MG63 (cell line): ENCODE measurements at regions not wholly inside any gene's neighbourhood (a gene's known extent, or its start where the extent isn't known, plus 50 kb on each side); places are given as distances from the start of the nearest gene placed in this dataset.
"Not testable (repeated sequence)": the region's sequence is repeated elsewhere in the genome, so short reads cannot be mapped to it uniquely, and the experiment has no call there.

Experiments used
- DNase-seq: peaks from one replicate; pipeline ENCODE4 v3.0.0-alpha.2; 2020
- H3K27me3 ChIP-seq: fragments of 250-450 bp; sonication (Bioruptor Pico); 2 replicates; pipeline ENCODE4 v1.5.1; 2020; ENCODE audit warnings: mild to moderate bottlenecking, moderate library complexity
- H3K36me3 ChIP-seq: fragments of 250-450 bp; sonication (Bioruptor Pico); 2 replicates; pipeline ENCODE4 v1.5.1; 2020; ENCODE audit warnings: mild to moderate bottlenecking, moderate library complexity
- H3K4me3 ChIP-seq: fragments of 250-450 bp; sonication (Bioruptor Pico); 2 replicates; pipeline ENCODE4 v1.5.1; 2020; ENCODE audit warnings: mild to moderate bottlenecking, moderate library complexity
- H3K9me3 ChIP-seq: fragments of 250-450 bp; sonication (Bioruptor Pico); 2 replicates; pipeline ENCODE4 v1.5.1; 2020; ENCODE audit warnings: mild to moderate bottlenecking, moderate library complexity

DNA sequence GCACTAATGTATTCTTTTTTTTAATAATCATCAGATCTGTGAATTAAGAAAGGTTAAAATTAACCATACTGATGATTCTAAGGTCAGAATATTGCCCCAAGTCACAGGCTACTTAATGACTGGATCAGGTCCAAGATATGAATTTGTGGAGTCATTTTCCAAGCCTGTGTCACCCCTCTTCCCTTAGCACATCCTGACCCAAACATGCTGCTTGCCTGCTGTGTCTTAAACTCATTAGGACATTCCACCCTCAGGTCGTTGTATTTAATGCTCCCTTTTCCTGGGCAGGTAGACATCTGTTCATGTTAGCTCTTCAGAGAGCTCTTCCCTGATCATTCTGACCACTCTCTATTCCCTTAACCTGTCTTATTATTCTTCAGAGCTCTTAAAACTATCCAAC, 463.5 kb upstream of the PDE3A start:
- no peaks in the 10 kb centered on the region for H3K36me3 ChIP-seq
- H3K9me3 ChIP-seq: no peaks in the 10 kb centered on the region
- H3K27me3 ChIP-seq: no peaks in the 10 kb centered on the region
- no peak overlapping the region for H3K4me3 ChIP-seq
- DNase-seq: no peak

DNA sequence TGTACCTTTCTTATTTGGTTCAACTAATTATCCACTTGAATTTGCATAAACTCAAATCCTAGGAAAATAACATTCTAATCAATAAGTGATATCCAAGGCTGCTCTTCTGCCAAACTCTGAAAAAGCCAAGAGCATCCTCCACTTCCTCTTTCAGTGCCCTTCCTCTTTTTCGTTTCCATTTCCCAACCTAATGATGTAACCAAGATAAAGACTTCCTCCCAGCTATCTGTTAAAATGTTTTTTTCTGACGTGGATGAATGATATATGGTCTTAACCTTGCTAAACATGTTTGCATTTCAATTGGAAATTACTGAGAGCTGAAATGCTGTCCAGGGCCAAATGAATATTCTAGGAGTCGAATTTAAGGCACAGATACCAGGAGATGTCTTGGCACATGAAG, 459.5 kb upstream of the PDE3A start:
- Histone ChIP-seq H3K27me3 (no peaks in the 10 kb centered on the region), H3K4me3 (no peak overlapping the region), H3K9me3 (no peaks in the 10 kb centered on the region), H3K36me3 (no peaks in the 10 kb centered on the region)
- no peak for DNase-seq

DNA sequence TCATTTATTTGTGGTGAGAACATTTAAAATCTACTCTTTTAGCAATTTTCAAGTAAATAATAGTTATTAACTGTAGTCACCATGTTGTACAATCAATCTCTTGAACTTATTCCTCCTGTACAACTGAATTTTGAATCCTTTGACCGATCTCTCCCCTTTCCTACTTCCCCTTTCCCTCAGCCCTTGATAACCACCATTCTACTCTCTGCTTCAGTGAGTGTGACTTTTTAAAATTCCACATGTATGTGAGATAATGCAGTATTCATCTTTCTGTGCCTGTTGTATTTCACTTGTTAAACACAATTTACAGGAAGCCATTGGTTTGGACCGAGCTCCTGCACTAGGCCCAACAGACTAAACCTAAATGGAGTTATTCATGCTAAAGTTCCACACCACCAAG, 458.9 kb upstream of the PDE3A start:
- no peaks in the 10 kb centered on the region for H3K36me3 ChIP-seq
- no peaks in the 10 kb centered on the region for H3K27me3 ChIP-seq
- DNase-seq: no peak
- no peaks in the 10 kb centered on the region for H3K9me3 ChIP-seq
- H3K4me3 ChIP-seq: no peak overlapping the region

DNA sequence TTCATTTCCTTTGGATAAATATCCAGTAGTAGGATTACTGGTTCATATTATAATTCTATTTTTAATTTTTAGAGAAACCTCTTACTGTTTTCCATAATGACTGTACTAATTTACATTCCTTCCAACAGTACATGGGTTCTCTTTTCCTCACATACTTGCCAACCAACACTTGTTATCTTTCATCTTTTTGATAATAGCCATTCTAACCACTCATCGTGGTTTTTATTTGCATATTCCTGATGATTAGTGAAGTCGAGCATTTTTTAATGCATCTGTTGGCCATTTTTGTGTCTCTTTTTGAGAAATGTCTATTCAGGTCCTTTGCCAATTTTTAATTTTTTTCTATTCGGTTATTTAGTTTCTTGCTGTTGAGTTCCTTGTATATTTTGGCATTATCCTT, 457.7 kb upstream of the PDE3A start:
- no peak for DNase-seq
- Histone ChIP-seq H3K9me3 (no peaks in the 10 kb centered on the region), H3K27me3 (no peaks in the 10 kb centered on the region), H3K36me3 (no peaks in the 10 kb centered on the region), H3K4me3 (no peak overlapping the region)

DNA sequence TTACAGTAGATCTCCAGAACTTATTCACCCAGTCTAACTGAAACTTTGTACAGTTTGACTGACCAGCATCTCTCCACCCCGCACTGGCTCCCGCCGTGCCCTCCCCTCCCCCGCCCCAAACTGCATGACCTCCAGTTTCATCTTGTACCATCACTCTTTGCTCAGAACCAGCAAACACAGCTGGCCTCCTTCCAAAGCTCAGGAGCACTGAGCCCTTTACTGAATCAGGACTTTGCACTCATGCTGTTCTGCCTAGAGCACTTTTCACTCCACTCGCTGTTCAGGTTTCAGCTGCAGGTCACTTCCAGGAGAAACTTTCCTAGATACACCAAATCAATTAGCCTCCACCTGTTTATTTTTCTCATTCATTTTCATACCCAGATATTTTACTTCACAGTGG, 455.3 kb upstream of the PDE3A start:
- Histone ChIP-seq H3K4me3 (no peak overlapping the region), H3K27me3 (no peaks in the 10 kb centered on the region), H3K36me3 (no peaks in the 10 kb centered on the region), H3K9me3 (no peaks in the 10 kb centered on the region)
- DNase-seq: no peak

DNA sequence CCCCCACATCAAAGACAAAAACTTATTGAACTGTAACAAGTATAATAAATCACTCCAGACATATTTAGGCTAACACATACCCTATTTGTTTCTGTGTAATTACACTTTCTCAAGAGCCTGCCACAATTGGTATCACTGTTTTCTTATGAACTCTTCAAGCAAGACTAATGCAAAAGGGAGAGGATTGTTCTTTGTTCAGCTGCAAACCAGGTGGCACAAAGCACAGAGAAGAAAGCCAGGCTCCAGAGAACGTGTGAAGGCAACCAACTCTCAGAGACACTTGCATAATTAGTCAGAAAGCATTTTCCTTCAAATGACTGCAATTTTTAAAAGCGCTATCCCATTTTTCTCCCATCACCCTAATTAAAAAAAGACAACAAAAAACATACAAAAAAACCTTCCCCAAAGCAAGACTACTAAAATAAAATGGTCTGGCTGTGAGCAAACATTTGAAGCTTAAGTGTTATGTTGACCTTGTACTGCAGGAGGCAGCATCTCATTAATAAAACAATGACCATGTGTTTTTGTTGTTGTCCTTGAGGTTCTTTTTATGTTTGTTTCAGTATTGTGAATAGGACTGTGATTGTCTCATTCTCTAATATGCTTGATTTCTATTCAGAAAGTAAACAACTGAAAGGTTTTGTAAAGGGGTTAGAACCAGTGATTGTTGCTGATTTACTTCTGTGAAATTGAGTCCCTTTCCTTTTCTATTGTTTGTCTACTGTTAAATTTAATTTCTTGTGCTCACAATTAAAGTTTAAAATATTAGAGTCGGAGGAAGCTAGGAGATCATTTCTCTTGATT, 452.7 kb upstream of the PDE3A start:
- DNase-seq: no peak

DNA sequence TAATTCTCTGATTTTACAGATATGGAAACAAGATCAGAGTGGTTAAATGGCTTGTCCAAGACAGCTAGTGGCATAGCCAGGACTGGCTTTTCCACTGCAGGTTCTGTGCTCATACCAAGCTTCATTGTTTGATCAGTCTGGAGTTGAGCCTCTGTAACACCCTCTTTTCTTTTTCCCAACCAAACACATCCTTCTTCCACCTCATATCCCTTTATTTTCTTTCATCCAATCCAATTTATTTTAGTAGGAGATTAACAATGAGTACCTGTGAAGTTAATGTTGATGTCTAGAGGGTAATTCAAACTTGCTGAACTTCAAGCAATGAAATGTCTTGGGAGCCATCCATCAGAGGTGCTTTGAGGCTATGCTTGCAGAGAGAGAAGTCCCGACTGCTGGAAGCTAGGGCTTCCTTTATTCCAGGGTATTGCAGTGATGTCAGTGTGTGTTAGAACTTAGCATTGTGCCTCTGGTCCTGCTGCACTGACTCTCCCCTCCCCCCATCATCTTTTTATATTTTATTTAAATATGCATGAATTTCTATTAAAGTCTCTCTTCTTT, 452.1 kb upstream of the PDE3A start:
- no peak for DNase-seq
- Histone ChIP-seq H3K36me3 (no peaks in the 10 kb centered on the region), H3K4me3 (no peak overlapping the region), H3K27me3 (no peaks in the 10 kb centered on the region), H3K9me3 (no peaks in the 10 kb centered on the region)

More for the DNA sequence above, 452.7 kb upstream of the PDE3A start:
- Histone ChIP-seq H3K4me3 (no peak overlapping the region), H3K9me3 (no peaks in the 10 kb centered on the region), H3K27me3 (no peaks in the 10 kb centered on the region), H3K36me3 (no peaks in the 10 kb centered on the region)

DNA sequence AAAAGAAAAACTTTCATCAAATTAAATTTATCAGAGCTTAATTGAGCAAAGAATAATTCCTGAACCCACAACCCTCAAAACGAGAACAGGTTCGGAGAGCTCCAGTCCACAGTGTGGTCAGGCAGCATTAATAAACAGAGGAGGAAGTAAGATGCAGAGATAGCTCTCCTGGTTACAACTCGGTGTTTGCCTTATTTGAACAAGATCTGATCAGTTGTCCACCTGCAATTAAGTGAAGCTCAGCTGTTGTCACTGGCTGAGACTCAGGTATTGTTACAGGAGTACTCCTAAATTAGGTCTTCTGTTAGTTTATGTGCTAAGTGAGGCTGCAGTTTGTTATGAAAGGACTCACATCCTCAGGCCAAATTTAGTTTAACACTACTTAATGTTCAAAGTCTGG, 451.4 kb upstream of the PDE3A start:
- DNase-seq: no peak
- H3K4me3 ChIP-seq: no peak overlapping the region
- no peaks in the 10 kb centered on the region for H3K27me3 ChIP-seq
- H3K36me3 ChIP-seq: no peaks in the 10 kb centered on the region
- no peaks in the 10 kb centered on the region for H3K9me3 ChIP-seq

DNA sequence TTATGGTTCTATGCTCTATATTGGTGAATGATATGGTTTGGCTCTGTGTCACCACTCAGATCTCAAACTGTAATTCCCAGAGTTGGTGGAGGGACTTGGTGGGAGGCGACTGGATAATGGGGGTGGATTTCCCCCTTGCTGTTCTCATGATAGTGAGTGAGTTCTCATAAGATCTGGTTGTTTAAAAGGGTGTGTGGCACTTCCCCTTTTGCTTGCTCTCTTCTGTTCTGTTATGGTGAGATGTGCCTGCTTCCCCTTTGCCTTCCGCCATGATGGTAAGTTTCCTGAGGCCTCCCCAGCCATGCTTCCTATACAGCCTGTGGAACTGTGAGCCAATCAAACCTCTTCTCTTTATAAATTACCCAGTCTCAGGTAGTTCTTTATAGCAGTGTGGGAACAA, 446.6 kb upstream of the PDE3A start:
- H3K4me3 ChIP-seq: not testable (repeated sequence)

DNA sequence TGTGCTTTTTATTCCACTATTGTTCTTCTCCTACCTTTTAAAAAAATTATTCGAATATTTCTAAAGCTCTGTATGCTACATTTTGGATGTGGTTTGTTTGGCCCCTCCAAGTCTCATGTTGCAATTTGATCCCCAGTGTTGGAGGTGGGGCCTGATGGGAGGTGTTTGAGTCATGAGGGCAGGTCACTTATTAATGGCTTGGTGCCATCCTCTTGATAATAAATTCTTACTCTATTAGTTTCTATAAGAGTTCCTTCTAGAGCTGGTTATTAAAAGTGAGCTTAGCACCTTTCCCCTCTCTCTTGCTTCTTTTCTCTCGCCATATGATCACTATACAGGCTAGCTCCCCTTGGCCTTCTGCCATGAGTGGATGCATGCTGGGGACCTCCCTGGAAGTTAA, 445.6 kb upstream of the PDE3A start:
- Histone ChIP-seq H3K27me3 (no peaks in the 10 kb centered on the region), H3K4me3 (no peak overlapping the region), H3K36me3 (no peaks in the 10 kb centered on the region), H3K9me3 (no peaks in the 10 kb centered on the region)
- no peak for DNase-seq

More for the DNA sequence above, 446.6 kb upstream of the PDE3A start:
- not testable (repeated sequence) for H3K27me3 ChIP-seq, DNase-seq, H3K36me3 ChIP-seq, H3K9me3 ChIP-seq

DNA sequence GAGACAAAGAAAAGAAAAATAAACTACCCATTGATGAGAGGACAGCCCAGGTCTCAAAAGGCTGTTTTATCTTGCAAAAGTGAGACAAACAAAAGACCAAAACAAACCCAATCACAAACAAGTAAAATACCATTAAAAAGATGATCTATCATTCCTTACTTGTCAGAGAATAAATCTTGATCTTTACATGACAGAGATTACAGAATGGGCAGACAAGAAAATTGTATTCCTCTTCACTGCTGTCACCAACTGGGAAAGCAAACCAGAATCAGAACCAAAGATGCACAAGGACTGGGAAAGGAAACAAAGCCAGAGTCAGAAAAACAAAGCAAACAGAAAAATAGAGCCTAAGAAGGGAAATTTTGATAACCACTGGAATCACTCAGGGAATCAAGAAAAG, 444.0 kb upstream of the PDE3A start:
- no peaks in the 10 kb centered on the region for H3K9me3 ChIP-seq
- no peak for DNase-seq
- no peaks in the 10 kb centered on the region for H3K36me3 ChIP-seq
- H3K4me3 ChIP-seq: no peak overlapping the region
- H3K27me3 ChIP-seq: no peaks in the 10 kb centered on the region

DNA sequence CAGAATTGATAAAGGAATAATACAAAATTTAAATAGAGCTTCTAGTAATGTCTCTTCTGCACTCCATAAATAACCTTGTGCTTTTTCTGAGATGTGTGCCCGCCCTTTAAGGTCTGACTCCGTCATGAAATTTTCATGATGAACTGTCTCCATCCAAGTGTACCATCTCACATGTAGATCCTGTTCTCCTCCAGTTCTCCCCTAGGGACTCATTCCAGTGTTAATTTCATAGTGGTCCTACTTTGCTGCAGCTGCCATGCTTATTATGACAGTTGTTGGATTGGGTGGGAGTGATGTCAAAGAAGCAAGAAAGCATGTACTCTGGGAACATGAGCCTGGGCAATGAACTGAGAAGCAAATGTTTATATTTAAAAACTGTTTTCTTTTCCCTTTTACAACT, 442.5 kb upstream of the PDE3A start:
- DNase-seq: no peak
- Histone ChIP-seq H3K4me3 (no peak overlapping the region), H3K9me3 (no peaks in the 10 kb centered on the region), H3K36me3 (no peaks in the 10 kb centered on the region), H3K27me3 (no peaks in the 10 kb centered on the region)

DNA sequence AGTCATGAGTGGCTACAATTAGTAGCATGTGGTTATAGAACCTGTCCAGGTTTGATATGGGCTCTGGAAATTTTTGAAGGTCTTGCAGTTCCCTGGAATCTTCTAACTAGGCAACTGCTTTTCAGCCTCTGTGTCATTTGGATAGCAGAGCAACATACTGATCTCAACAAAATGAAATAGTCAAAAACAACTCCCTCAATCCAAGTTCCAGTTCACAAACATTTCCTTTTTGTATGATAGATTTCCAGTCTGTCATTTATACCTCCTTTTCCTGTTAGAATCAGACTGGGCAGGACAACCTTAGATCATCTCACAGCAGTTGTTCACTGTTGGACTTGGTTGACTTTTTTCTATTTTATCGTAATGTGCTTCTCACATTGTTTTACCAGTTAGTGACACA, 442.1 kb upstream of the PDE3A start:
- H3K9me3 ChIP-seq: no peaks in the 10 kb centered on the region
- H3K36me3 ChIP-seq: no peaks in the 10 kb centered on the region
- DNase-seq: no peak
- H3K4me3 ChIP-seq: no peak overlapping the region
- no peaks in the 10 kb centered on the region for H3K27me3 ChIP-seq

DNA sequence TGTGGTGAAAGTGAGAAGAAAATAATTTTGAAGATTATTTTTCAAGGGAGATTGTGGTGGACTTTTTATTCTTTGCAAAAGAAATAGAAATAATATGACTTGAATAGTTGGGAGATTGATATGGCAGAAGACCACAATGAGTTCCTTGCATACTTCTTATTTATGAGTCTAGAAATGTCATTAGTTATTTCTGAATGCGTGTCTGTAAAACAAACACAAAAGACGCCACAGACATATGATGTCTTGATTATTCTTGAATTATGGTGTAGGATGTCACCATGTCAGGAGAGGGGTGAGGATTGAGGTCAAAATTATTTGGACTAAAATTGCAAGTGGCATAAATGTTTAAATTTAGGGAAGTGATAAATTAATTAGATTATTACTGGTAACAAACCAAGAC, 440.7 kb upstream of the PDE3A start:
- no peak overlapping the region for H3K4me3 ChIP-seq

DNA sequence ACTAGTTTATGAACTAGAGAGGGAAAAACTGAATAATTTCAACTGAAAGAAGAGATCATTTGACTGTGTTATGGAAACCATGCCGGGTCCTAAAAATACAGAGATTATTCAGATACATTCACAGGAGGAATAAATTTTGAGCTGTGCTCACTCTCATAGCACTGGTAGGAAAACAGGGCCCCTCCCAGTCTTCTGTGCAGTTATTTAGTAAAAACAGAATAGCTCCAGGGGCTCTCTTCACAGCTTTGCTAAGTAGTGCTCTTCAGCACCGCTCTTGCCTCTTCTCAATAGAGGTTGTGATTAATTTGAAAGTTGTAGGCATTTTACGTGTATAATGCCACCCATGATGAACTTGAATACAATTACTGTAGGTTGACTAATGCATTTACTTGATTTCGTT, 435.9 kb upstream of the PDE3A start:
- no peak overlapping the region for H3K4me3 ChIP-seq
- no peak for DNase-seq
- no peaks in the 10 kb centered on the region for H3K36me3 ChIP-seq
- H3K9me3 ChIP-seq: no peaks in the 10 kb centered on the region
- no peaks in the 10 kb centered on the region; the same call in 1 of the 2 replicates for H3K27me3 ChIP-seq

More for the DNA sequence above, 440.7 kb upstream of the PDE3A start:
- Histone ChIP-seq H3K27me3 (no peaks in the 10 kb centered on the region; the same call in 1 of the 2 replicates), H3K36me3 (no peaks in the 10 kb centered on the region), H3K9me3 (no peaks in the 10 kb centered on the region)
- DNase-seq: no peak

DNA sequence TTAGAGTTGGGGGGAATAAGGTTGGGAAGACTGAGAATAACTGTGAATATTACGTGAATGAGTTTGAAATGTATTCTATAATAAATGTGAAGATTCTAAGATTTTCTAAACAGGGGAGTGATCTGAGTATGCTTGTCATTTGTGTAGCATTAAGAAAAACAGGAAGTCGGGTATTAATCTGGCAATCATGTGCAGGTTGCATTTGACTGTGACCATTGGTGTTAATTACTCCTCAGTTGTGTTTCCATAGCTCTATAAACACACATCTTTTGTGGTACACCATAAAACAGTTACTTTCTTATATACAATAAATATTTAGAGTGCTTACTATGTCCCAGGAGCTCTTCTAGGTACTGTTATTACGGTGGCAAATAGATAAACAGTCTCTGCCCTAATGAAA, 434.4 kb upstream of the PDE3A start:
- H3K9me3 ChIP-seq: no peaks in the 10 kb centered on the region
- no peak for DNase-seq
- H3K27me3 ChIP-seq: no peaks in the 10 kb centered on the region; the same call in 1 of the 2 replicates
- H3K36me3 ChIP-seq: no peaks in the 10 kb centered on the region
- H3K4me3 ChIP-seq: no peak overlapping the region

DNA sequence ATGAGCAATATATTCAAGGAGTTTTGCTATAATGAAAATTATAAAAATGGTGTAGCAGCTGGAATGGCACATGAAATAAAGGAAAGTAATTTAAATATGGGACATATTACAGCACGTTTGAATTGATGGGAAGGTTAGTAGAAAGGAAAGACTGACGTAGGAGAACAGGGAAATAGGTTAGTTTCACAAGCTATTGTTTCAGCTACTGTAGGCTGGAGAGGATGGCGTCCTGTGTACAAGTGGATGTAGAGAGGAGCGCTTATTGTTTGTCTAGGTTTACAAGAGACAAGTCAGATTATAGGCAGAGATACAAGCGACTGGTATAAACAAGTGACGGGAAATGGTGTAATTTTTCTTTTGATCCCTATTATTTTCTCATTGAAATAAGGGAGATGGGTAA, 431.2 kb upstream of the PDE3A start:
- DNase-seq: no peak
- Histone ChIP-seq H3K36me3 (no peaks in the 10 kb centered on the region), H3K27me3 (no peaks in the 10 kb centered on the region; the same call in 1 of the 2 replicates), H3K4me3 (no peak overlapping the region), H3K9me3 (no peaks in the 10 kb centered on the region; the same call in 1 of the 2 replicates)

DNA sequence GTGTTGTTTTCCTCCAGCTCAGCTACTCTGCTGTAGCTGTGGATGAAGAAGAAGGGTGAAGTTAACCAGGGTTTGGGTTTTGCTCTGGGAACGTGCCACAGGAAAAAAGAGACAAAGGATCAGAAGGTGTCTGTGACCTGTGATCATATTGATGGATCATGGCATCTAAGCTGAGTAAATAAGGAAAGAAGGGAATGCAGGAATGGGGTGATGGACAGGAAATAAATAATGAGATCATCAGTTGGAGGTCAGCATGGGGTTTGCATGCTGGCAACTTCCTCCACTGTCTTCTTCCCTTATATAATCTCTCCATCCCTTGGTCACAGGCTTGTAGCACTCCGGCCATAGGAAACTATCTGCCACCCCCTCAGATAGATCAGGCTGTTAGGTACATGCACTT, 430.3 kb upstream of the PDE3A start:
- Histone ChIP-seq H3K36me3 (no peaks in the 10 kb centered on the region), H3K4me3 (no peak overlapping the region), H3K9me3 (no peaks in the 10 kb centered on the region; the same call in 1 of the 2 replicates), H3K27me3 (no peaks in the 10 kb centered on the region)
- no peak for DNase-seq
